Activated CD8-positive, alpha-beta memory T cell treated with anti-CD3 and anti-CD28 coated beads for 24 hours (primary cell): ENCODE measurements at regions not wholly inside any gene's neighbourhood (a gene's known extent, or its start where the extent isn't known, plus 50 kb on each side); places are given as distances from the start of the nearest gene placed in this dataset.

Experiments
- DNase-seq: peaks from one replicate; pipeline ENCODE4 v3.0.0-alpha.2; 2020

DNA sequence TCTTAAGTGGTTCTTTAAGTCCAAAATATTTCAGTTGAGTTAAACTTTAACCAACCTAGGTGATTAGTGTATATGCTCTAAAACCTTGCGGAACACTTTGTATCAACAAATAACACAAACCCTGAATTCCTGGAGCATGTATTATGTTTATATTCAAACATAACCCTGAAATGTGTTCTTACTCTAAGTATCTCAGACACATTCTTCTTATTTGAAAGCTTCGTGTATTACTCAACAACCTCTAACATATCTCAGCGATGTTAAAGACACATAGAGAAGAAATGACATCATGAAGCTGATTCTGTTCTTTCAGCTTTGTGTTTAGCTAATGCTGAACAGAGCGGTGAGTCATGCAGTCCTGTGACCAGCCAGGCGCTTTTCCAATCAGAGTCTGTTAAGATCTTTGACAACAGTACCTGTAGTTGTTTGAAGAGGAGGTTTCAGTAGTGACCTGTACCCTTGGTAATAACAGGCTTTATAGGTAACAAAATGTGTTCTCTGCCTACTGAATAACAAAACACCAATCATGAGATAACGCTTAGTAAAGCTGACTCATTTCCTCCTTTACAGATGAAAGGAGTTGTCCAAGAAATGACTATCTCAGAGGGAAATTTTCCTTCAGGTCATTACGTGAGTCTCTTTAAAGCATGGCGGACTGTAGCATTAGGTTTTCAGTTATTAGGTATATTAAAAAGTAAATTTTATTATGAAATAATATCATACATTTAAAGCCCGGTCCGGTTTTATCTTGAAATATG, 67.3 kb upstream of the KLF6 start:
- DNase-seq: no peak

GRCh38 chr10:3850999-3851937, 66.3 kb upstream of the KLF6 start:
- DNase-seq: no peak

DNA sequence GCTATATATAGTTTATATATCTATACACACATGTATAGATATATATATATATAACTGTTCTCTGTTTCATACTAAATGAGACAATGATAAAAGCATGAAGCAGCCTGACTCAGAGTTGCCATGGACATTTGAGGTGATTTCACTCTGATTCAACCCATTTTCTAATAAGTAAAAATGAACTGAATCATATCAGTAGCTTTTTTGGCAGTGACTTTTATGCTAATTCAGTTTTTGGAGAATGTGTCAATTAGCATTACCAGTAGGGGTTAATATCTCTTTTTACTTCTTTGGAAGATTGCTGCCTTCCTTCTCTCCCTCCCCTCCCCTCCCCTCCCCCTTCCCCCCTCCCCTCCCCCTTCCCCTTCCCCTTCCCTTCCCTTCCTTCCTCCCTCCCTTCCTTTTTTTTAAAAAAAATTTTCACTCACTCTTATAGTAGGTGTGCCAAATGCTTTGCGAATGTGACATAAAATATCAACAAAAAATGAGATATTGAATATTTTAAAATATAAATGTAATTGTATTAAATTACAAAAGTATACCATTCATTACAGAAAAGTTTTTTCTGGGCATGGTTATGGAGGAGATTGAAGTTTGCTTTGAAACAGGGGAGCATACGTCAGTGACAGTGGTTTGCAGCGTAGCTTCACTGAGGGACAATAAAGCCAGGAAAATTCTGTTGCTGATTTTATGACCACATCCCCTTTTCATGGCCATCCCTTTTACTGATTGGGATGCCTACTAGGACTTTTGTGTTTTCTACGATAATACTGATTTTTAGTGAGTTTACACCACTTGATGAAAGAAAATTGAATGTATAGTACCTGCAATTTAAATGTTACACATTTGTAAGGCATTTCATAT, 64.0 kb upstream of the KLF6 start:
- no peak for DNase-seq

DNA sequence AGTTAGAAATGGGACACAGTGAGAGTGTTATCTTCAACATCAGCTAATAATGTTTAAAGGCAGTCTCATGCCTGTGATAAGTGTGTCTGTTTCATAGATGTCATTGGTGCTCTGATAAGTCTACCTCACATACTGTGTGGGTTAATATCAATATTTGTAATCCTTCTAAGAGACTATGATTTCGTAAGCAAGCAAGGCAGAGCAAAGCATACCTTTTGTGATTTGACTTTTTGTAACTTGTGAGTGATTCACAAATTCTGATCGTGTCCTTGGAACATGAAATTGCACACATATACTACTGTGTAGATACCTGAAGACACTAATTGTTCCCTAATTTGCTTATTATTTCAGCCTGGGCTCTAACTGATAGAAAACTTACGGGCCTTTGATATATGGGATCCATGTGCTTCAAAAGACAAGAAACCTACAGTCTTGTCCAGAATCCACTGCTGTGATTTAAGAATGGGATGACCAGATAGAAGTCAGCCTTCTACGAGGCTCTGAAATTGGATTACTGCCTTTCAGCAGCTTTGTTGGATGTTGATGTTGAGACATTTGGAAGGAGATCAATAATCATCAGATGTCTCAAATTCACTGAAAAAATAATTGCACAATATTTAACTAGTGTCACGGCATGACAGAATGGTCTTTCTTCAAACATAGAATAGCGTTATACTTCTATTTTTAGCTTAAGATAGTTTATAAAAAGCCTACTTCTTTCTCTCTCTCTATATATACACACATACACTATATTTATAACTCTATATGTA, 63.2 kb upstream of the KLF6 start:
- DNase-seq: no peak

DNA sequence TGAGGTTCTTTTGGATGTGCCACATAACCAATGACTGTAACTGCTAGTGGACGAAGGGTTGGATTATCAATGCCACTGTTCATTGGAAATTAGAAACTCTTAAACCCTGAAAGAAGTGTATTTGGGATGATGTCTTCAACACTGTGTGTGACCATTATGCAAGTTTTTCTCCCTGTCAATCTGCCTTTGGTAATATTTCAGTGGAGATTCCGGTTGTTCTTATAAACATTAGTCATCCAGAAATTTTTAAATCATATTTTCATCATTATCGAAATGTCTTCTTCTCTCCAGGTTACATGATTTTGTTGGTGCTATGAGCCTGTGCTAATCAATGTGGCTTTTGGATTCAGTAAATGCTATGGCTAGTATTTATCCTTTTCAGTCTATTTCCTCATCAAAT, 61.7 kb upstream of the KLF6 start:
- no peak for DNase-seq

DNA sequence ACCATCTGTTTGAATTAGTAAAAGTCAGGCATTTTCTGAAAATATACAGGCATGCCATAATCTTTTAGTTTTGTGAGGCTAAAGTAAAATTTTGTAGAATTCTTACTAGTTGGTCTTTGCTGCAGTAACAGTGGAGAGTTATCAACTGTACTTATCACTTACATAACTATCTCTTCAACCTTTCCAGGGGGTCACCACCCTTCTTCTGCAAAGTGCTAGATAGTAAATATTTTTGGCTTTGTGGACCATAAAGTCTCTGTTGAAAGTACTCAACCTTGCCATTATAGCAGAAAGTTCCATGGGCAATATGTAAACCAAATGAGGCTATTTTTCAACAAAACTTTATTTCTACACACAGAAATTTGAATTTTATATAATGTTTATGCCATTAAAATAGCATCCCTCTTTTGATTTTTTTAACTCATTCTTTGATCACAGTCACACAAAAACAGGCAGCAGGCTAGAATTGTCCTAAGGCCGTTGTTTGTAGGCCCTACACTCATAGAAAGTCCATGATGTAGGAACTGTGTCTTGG, 59.5 kb upstream of the KLF6 start:
- DNase-seq: no peak

DNA sequence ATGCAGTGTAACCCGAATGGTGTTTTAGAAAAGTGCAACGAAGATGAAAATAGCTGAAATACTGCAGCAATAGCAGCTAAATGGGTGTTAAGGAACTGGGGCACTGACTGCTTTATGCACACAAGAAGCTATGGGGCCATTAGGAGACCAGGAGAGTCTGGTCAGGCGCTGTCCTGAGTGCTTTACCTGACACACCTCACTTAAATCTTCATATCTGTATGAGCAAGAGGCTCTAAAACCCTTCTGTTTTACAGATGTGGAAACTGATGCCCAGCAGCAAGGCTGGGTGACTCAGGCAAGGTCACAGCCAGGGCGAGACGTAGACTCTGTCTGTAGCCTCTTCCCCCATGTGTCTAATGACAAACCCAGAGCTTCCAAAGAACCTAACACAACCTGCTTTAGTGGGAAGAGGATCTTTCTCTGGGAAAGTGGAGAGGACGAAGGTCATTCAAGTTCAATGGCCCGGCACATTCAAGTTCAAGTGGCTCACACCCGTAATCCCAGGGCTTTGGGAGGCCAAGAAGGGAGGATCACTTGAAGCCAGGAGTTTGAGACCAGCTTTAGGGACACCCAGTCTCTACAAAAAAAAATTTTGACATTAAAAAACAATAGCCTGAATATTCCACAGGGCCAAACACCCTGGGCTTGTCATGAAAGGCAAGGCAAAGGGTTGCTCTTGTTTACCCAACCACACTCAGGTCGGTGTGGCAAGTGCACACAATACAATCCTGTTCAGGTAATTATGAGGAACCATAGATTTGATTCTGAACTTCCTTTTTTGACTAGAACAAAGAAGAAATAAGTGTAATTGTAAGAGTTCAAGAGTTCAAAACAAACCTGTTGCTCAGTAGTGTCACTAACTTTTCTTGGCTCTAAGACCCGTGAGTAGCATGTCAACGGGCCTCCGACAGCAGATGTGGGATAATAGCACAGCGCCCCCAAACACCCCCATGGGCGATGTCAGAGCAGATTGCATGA, 53.7 kb upstream of the KLF6 start:
- DNase-seq: no peak

GRCh38 chr10:3837647-3838459, 52.8 kb upstream of the KLF6 start:
- DNase-seq: no peak

- no peak for DNase-seq
Measured at GRCh38 chr10:3836222-3836820, 51.3 kb upstream of the KLF6 start.

DNA sequence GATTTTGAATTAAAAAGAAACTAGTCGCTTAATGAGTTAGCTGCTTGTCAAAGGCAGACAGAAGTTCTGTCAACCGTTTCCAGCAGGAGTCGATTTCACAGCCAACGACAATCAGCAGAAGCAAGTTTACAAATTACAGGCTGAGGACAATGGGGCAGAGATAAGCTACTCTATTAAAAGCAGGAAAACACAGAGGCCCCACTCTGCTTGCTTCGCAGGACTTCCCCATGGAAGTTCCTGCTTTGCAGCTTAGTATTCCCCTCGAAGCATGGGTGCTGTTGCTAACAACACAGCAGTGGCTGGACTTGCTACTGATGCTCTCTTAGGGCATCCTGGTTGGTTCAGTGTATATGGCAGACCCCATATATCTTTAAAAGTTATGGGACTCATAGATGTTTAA, 50.8 kb upstream of the KLF6 start:
- no peak for DNase-seq

DNA sequence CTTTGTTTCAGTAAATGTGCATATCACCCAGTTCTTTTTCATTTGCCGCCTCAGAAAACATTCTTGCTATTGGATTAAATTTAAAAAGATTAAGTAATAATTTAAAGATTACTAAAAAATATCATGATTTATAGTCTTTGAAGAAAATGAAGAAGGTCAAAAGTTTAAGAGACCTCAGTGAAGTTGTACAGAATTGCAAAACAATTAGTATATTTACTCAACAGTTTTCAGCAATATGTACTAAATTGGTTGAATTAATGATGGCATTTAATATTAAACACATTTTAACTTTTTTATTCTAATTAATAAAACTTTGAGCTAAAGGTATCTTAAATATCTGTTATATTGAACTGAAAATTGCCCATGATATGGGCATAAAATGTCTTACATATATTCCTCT, 49.9 kb upstream of the KLF6 start:
- DNase-seq: no peak
